Epithelial cell of proximal tubule (primary cell): ENCODE measurements at regions not wholly inside any gene's neighbourhood (a gene's known extent, or its start where the extent isn't known, plus 50 kb on each side); places are given as distances from the start of the nearest gene placed in this dataset.

ENCODE experiments used
- DNase-seq: peaks from one replicate; pipeline ENCODE4 v3.0.0-alpha.2; 2011; ENCODE audit warnings: low read depth
- H3K4me3 ChIP-seq: 2 replicates; pipeline ENCODE4 v1.5.1; 2011; ENCODE audit warnings: low read depth, mild to moderate bottlenecking, low read length
- TF ChIP-seq, protein P1 (sequence below): conservative IDR thresholded peaks from 2 replicates; pipeline ENCODE4 v1.5.1; 2012; ENCODE audit warnings: low read depth, mild to moderate bottlenecking, low read length

GRCh38 chr12:58765076-58765475 lies 155.2 kb downstream of the LRIG3 start:
- TF ChIP-seq, protein P1, sequence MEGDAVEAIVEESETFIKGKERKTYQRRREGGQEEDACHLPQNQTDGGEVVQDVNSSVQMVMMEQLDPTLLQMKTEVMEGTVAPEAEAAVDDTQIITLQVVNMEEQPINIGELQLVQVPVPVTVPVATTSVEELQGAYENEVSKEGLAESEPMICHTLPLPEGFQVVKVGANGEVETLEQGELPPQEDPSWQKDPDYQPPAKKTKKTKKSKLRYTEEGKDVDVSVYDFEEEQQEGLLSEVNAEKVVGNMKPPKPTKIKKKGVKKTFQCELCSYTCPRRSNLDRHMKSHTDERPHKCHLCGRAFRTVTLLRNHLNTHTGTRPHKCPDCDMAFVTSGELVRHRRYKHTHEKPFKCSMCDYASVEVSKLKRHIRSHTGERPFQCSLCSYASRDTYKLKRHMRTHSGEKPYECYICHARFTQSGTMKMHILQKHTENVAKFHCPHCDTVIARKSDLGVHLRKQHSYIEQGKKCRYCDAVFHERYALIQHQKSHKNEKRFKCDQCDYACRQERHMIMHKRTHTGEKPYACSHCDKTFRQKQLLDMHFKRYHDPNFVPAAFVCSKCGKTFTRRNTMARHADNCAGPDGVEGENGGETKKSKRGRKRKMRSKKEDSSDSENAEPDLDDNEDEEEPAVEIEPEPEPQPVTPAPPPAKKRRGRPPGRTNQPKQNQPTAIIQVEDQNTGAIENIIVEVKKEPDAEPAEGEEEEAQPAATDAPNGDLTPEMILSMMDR: no peak
- no peak for DNase-seq
- H3K4me3 ChIP-seq: no peak overlapping the region

- DNase-seq: no peak
- TF ChIP-seq, protein P1: no peak
- no peak overlapping the region for H3K4me3 ChIP-seq
Observed at GRCh38 chr12:58765653-58766512, 154.4 kb downstream of the LRIG3 start.

- no peak overlapping the region for H3K4me3 ChIP-seq
- no peak for DNase-seq
- TF ChIP-seq, protein P1: no peak
Observed at GRCh38 chr12:58766513-58766870, 153.8 kb downstream of the LRIG3 start.

- DNase-seq: no peak
- no peak overlapping the region for H3K4me3 ChIP-seq
- TF ChIP-seq, protein P1: no peak
Observed at GRCh38 chr12:58767496-58767895, 152.8 kb downstream of the LRIG3 start.

GRCh38 chr12:58773986-58774385 lies 146.3 kb downstream of the LRIG3 start:
- no peak overlapping the region for H3K4me3 ChIP-seq
- TF ChIP-seq, protein P1: no peak

GRCh38 chr12:58774731-58775130 lies 145.6 kb downstream of the LRIG3 start:
- TF ChIP-seq, protein P1: no peak
- no peak for DNase-seq
- H3K4me3 ChIP-seq: no peak overlapping the region

More at GRCh38 chr12:58773986-58774385, 146.3 kb downstream of the LRIG3 start:
- no peak for DNase-seq

- no peak overlapping the region for H3K4me3 ChIP-seq
- TF ChIP-seq, protein P1: no peak
- no peak for DNase-seq
Observed at GRCh38 chr12:58775396-58775795, 144.9 kb downstream of the LRIG3 start.
